GM18502 (cell line): ENCODE measurements at regions not wholly inside any gene's neighbourhood (a gene's known extent, or its start where the extent isn't known, plus 50 kb on each side); places are given as distances from the start of the nearest gene placed in this dataset.
"Not testable (repeated sequence)": the region's sequence is repeated elsewhere in the genome, so short reads cannot be mapped to it uniquely, and the experiment has no call there.

Source experiments
- ATAC-seq: cut with Tn5 transposase; IDR thresholded peaks from one replicate; pipeline ENCODE4 v1.9.1; 2021; ENCODE audit warnings: mild to moderate bottlenecking; ENCODE audit not compliant: unreplicated experiment, poor library complexity

GRCh38 chr5:158524070-158524469 is 575.6 kb downstream of the EBF1 start:
- ATAC-seq, result no peak

GRCh38 chr5:158522776-158523175 is 576.9 kb downstream of the EBF1 start:
- no peak for ATAC-seq

DNA sequence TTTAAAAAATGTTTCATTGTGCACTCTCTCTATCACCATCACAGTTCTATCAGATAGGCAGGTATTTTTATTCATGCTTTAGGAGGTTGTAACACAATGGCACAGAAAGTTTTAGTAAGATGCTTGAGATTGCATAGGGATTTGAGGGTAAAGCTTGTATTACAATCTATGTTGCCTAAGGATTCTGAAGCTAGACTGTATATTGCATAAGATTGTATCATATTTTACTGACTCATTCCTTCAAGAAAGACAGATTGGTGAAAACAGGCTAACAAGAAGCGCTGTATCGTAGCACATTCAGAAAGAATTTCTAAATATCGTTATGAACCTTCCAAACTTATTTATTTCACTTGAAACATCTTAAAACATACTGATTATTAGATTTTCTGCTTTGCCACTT is 577.7 kb downstream of the EBF1 start:
- no peak for ATAC-seq

- ATAC-seq, result no peak
Measured at GRCh38 chr5:158519433-158520021, 580.2 kb downstream of the EBF1 start.

GRCh38 chr5:158516521-158516920 is 583.2 kb downstream of the EBF1 start:
- no peak for ATAC-seq

DNA sequence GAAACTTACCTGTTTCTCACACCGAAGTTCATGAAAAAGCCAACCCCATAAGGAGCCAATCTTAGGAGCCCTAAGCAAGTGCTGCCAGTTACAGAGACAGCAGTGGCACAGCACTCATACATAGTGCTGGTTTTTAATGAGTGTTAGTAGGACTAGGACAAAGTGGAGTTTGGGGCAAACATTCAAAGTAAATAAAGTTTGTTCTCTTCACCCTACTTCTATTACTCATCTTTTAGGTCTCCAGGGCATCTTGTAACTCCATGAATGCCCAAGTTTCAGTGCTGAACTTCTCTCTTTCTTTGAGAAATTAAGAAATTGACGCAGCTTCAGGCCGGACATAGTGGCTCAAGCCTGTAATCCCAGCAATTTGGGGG is 584.7 kb downstream of the EBF1 start:
- ATAC-seq, result no peak

GRCh38 chr5:158514319-158514985 is 585.3 kb downstream of the EBF1 start:
- ATAC-seq, result no peak

DNA sequence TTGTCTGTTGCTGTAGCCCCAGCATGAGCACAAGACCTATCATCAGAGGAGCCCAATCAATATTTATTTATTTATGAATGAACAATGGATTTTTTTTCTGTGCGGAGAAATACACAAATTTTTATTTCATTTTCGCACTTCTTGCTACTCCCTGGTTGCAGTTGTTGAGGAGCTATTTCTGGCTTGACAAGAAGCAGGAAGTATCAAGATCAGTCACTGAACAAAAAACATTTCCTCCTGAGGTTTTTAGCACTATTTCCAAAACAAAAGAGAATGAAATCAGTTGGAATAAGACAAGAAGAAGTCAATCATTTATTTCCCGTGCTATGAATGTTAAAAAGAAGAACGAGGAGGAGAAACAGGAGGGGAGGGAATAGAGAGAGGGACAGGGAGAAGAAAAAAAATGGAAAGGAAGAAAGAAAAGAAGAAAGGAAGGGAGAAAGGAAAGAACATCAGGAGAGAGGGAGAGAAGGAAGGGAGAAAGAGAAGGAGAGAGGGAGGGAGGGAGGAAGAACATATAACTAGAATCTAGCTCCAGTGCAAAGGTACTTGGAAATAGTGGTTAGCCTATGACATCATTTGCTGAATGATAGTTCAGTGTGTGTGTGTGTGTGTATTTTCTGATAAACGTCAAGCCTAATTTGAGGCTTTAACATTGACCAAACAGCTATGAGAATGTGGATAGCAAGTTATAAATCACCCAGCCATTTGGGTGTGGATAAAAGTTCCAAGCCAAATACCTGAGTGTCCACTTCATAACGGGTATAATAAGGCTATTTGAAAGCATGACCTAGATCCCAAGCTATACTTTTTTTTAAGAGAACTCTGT is 586.0 kb downstream of the EBF1 start:
- no peak for ATAC-seq

- peak; percentile 84 for ATAC-seq
Measured at GRCh38 chr5:158511454-158511853, 588.3 kb downstream of the EBF1 start.

- no peak for ATAC-seq
Measured at GRCh38 chr5:158510479-158510878, 589.2 kb downstream of the EBF1 start.

- ATAC-seq, result no peak
Measured at GRCh38 chr5:158506648-158507047, 593.1 kb downstream of the EBF1 start.

GRCh38 chr5:158502686-158503085 is 597.0 kb downstream of the EBF1 start:
- no peak for ATAC-seq

DNA sequence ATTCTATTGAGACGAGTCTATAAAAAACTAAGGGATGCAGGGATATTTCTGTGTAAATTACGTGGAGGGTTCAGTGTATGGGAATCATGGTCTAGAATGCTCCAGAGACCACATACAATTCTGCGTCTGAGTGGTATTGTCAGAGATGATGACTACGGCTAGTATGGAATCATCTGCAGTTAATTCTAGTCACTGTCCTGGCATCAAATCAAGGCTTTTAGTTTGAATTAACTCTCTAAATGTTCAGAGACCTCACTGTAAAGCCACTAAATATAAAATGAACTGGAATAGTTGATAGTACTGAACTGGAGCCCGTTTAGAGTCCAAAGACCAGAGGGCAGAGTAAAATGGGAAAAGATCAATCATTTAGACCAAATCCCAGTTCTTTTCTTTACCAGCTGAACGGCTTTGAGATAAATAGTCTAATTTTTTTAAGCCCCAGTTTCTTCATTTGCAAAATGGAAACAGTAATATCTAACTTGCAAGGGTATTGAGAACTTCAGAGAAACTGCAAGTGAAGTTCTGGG is 599.8 kb downstream of the EBF1 start:
- no peak for ATAC-seq

DNA sequence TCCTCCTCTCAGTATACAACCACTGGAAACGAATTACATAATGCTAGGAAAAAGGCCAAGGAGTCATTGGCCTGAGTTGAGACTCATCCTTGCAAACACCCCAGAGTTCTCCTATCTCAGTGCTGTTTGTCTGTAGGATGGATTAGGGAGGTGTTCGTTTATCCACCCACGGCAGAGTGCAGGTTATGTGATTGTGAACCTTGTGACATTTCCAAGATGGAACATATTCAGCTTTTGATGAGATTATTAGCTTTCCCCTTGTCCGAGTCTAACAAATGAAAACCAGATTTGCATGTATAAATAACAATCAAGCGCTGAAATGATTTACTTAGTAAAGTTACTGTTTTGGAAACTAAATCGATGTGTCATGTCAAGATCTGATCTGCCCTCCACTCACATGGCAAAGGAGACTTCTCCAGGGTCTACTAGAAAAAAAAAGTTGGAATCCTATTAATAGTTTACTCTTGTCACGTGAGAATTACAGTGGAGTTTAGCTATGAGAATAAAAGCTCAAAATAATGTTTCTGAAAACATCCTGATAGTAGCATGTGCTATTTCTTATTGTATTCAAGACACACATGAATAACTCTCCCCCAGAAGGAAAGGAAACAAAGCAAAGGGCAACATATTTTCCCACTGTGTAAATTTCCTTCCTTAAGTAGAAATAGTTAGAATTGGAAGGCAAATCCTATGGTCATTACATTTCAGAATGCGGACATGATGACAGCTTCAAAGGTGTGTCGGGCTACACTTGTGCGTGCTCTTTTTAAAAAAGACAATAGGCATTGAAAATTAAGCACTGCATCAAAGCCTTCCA is 600.4 kb downstream of the EBF1 start:
- ATAC-seq, result no peak

GRCh38 chr5:158496624-158497023 is 603.1 kb downstream of the EBF1 start:
- ATAC-seq, result no peak

- no peak for ATAC-seq
Measured at GRCh38 chr5:158494541-158494940, 605.2 kb downstream of the EBF1 start.

- ATAC-seq, result not testable (repeated sequence)
Measured at GRCh38 chr5:158494044-158494443, 605.7 kb downstream of the EBF1 start.

DNA sequence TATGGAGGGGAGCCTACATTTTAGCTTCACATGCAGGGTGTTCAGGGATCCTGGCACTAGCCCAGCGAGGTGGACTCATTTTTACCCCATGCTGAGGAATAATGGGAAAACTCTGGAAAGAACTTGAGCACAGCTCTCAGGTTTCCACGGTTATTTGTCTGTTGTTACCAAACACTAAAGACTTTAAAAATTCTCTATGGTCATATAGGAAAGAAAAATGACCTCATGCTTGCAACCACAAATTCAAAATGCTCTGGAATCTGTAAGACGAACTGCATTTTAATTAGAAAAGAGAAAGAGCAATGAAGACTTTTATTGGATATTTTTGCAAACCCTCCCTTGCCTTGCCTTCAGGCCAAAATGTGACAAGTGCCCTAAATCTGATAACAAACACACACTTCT is 606.9 kb downstream of the EBF1 start:
- ATAC-seq, result no peak

DNA sequence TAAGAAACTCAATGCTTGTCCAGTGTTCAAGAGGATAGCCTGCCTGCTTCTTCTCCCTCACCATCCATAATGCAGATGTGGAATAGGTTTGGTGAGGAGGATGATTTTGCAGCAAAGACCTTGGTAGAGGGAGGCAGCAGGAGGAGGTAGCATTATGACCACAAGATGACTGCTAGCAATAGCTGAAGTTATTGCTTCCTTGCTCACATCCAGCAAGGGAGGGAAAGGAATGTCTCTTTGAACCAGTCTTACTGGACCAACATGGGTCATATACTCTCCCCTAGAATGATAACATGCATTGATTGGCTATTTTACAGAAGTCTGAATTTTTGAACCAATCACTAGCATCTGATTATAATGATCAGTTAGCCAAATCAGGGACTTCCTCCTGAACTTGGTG is 607.6 kb downstream of the EBF1 start:
- no peak for ATAC-seq

GRCh38 chr5:158487664-158488063 is 612.1 kb downstream of the EBF1 start:
- ATAC-seq, result no peak
